ENCODE measurements at regions not wholly inside any gene's neighbourhood (a gene's known extent, or its start where the extent isn't known, plus 50 kb on each side); places are given as distances from the start of the nearest gene placed in this dataset.

DNA sequence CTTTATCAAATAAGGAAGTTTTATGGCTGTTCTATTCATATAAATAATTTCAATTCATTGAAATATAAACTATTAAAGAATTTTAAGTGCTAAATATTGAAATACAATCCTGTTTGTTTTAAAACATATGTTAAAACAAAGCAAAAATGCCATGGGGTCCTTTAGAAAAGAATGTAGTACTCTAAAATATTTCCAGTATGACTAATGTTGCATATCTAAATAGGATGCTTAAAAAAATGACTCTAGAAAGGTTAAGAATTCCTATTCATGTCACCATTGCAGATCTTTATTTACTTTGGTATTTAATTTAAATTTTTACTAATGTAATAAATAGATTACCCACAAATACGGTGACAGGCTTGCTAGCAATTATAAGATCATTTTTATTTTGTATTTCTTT is 132.3 kb downstream of the ZNF608 start:
- TF ChIP-seq, protein P1, sequence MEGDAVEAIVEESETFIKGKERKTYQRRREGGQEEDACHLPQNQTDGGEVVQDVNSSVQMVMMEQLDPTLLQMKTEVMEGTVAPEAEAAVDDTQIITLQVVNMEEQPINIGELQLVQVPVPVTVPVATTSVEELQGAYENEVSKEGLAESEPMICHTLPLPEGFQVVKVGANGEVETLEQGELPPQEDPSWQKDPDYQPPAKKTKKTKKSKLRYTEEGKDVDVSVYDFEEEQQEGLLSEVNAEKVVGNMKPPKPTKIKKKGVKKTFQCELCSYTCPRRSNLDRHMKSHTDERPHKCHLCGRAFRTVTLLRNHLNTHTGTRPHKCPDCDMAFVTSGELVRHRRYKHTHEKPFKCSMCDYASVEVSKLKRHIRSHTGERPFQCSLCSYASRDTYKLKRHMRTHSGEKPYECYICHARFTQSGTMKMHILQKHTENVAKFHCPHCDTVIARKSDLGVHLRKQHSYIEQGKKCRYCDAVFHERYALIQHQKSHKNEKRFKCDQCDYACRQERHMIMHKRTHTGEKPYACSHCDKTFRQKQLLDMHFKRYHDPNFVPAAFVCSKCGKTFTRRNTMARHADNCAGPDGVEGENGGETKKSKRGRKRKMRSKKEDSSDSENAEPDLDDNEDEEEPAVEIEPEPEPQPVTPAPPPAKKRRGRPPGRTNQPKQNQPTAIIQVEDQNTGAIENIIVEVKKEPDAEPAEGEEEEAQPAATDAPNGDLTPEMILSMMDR (IDR thresholded peaks at IDR 0.05) = no peak
- TF ChIP-seq POLR2A (IDR thresholded peaks at IDR 0.05) = no peak
